ENCODE measurements at regions not wholly inside any gene's neighbourhood (a gene's known extent, or its start where the extent isn't known, plus 50 kb on each side); places are given as distances from the start of the nearest gene placed in this dataset.

DNA sequence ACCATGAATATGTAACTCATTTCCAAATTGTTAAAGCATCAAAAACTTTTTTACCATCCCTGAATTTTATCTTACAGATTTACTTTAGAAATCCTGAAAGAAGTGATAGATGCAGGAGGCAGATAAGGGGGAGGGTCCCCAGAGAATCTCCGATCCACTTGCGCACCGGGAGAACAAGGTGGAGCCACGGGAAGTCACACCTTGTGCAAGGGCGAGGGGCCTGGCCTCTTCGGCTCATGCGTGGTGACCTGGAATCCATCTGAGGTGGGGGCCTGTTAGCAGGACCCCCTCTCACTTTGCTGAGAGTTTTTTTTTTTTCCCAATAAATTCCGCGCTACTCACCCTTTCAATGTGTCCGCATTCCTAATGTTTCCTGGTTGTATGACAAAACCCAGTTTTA, 80.2 kb upstream of the CDKN3 start:
- DNase-seq = no peak

DNA sequence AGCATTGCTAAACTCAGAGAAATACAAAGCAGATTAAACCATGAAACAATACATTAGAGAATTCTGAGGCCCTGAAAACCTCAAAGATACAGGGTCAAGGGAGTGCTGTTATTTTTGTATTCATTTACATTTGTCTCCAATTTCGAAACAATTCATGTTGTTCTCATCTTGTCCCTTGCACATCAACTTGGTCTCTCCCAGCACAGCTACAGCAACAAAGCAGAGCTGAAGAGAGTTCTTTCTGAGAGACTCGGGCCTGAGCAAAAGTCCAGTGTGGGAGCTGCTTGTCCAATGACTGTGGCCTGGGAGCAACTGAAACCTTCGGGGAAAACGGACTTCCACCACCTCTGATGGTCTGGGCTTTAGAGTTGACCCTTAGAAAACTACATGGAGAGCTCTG, 79.4 kb upstream of the CDKN3 start:
- DNase-seq = no peak

DNA sequence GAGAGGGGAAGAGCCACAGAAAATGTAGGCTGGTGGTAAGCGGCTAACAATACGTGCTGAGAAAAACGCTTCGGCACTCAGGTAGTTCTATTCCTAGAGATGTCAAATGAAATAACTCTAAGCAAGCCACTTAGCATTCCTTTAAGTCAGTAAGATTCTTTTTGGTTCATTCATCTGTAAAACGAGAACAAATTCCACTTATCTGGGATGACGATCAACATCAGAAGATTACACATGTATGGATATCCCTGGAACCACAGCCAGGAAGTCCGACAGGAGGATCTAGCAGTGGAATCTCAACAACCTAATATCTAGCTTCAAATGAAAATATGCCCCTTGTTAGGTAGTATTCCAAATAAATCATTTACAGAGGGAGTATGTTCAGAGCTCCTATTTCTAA, 74.6 kb upstream of the CDKN3 start:
- no peak for DNase-seq

DNA sequence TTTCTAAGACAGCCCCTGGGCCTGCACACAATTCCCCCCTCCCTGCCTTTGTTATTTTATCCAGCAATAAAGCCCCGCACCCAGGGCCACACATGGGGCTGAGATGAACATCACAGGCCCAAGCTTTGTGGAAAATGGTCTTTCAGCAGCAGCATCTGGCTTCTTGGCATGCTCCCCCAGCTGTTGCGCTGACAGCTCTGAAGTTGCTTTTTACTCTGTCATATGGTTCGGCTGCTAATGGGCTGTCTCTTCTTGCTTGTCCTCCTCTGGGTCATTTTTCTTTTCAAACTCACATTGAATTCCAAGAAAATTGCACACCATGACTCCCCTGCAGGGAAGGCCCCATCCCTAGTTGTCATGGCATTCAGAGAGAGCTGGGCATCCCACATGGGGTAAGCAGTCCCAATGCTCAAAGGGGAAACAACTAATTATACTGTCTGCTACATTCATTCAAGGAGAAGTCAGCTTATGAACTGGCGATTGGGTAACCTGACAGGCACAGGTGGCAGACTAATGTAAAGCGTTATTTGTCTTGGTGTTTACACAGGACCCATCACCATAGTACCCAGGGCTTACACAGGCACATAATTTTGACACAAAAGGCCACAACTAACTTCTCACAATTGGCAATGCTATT, 74.0 kb upstream of the CDKN3 start:
- peak; percentile 47 for DNase-seq

DNA sequence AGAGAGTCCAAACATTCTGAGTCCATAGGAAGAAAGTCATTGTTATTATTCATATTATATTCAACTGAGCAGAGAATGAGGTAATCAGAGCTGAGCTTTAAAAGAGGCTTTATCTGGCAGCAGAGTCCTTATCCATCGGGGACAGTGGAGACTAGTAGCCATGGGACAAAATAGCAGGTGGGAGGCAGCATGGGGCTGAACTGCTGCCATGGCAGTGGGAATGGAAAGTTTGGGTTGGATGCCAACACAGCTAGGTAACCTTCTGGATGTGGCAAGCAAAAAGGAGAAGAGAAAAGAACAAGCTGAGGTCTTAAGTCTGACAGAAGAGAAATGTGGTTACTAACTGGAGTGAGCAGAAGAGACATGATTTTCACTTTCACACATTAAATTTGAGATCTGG, 71.0 kb upstream of the CDKN3 start:
- DNase-seq = no peak

DNA sequence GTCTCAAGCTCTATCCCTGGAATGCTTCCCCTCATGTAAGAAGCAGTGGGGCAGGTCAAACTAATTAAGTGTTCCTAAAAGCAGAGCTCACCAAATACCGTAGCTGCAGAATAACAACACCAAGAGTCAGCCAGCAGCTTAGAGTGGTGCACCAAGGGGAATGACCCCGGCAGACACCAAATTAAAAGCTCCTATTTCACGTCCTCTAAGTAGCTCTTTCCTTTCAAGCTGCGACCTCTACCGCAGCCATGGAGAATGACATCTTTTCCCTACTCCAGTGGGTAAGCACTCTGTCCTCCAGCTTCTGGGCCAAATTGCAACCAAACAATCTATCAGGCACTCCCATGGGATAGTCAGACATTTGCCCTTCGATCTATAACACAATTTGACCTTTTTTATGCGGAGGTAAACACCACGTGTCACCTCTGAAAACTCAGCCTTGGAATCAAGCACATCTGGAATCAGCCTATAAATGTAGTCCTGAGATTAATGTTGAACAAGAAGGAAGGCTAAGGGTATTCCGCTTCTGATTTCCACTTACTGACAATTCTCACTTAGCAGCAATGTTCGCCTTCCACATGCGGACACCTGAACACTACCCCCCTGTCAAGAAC, 67.6 kb upstream of the CDKN3 start:
- peak; percentile 7 for DNase-seq

DNA sequence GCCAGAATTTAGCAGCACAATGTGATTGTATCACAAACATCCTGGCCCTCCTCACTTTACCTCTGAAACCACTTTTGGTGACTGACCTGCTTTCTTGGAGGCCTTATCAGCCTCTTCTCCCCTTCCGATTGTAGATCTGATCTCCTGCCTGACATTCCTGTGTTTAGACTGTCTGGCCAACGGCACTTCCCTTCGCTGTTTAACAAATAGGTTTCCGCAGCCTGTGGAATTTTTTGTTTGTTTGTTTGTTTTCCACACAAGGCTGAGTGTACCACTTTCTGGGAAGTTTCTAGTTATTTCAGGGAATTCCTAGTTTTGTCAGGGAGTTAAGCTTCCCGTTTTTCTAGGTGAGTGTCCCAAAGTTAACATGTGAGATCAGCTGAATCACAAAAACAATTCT, 65.9 kb upstream of the CDKN3 start:
- no peak for DNase-seq

DNA sequence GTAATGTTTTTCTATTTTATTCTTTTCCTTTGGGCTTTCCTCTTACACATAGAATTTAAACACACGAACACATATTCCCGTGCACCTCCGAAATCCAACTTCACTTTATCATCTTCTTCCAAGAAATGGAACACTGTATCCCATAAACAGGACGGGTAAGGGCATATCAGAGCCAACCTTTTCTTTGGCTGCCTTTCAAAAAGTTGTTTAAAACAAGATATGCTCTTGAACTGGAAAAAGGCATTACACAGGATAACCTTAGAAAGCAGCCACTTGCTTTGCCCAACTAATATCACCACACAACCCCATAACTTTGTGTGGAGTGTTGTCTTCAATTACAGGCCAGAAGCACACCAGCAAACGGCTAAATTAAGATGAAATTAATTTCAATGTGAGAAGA, 65.3 kb upstream of the CDKN3 start:
- DNase-seq = no peak

DNA sequence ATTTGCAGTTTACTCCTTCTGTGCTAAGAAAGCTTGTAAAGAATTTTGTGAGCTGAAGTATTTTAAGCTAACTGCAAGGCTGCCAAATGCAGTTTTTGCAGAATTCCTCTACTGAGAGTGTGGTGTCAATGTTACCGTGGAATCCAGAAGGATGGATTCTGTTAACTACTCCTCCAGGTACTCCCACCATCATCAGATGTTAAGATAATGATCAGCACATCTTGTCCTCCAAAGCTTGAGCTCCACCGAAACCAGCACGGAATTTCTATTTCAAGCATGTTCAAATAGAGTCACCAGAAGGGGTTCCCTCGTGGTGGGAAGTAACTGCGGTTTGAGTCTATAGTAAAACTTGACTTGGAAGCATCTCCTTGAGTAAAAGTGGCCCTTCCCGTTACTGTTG, 64.3 kb upstream of the CDKN3 start:
- DNase-seq = no peak

DNA sequence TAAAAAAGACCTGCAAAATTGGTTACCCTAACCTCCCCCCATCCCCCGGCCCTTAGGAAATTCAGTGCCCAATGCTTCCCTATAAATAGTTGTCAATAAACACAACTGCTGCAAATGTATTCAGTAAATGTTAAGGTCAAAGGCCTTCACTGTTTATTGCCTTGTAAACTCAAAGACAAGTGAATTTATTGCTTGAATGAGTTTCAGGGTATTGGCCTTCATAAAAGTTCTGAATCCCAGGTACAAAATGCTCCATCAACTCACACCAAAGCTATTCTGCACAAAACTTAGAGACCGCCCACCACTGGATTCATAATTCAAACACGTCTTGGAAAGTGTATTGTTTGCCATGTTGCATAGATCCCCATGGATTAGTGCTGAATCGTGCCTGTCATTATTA, 63.3 kb upstream of the CDKN3 start:
- DNase-seq = no peak

DNA sequence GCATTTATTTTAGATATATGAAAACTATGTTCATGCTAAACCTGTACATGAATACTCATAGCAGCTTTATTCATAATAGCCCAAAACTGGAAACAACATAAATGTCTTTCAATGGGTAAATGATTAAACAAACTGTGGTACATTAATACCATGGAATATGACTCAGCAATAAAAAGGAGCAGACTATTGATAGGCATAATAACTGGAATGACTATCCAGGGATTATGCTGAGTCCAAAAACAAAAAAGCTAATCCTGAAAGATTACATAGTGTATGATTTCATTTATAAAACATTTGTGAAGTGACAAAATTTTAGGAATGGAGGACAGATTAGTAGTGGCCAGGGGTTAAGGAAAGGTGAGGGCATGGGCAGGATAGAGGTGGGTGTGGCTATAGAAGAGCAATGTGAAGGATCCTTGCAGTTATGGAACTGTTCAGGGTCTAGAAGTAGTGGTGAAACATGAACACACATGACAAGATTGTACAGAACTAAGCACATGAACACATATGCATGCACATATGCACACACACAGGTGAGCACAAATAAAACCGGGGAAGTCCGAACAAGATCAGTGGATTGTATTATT, 61.1 kb upstream of the CDKN3 start:
- no peak for DNase-seq

DNA sequence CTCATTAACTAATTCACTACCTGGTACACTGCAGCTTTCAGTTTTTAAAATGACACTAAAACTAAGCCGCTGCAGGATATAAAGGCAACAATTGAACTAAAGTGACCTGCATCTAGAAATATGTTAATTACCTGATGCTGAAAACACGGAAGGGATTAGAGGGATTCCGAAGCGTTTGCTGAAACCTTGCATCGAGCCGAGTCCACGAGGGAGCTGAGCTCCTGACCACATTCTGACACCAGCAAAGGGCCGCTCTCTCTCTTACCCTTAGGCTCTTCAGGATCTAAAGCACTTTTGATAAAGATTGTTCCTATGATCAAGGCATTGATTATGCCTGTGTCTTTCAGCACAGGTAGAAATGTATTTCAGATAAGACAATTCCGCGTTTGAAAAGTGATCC, 59.5 kb upstream of the CDKN3 start:
- no peak for DNase-seq

DNA sequence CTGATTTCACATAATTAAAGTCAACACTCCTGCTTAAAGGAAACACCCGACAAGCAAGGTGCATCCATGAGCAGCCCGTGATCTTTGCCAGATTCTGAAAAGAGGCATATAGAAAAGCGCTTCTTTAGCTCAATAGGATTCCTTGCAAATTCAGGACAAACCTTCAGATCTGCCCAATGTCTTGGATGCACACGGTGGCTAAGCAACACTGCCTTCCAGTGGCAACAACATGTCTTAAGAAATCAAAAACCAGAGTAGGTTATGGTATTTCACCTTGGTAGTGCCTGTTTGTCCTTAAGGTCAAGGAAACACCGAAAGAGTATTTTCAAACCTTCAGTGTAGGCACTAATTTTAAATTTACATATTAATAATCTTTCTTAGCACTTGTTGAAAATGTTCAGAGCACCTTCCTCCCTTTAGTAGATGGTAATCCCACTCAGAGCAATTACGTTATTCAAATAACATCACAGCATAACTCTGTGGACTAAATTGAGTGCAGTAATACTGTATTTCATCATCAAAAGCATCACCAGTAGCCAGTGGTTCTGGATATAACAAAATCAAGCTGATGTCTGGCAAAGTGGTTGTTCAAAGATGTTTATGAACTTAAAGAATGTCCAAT, 58.0 kb upstream of the CDKN3 start:
- DNase-seq = peak; percentile 54

DNA sequence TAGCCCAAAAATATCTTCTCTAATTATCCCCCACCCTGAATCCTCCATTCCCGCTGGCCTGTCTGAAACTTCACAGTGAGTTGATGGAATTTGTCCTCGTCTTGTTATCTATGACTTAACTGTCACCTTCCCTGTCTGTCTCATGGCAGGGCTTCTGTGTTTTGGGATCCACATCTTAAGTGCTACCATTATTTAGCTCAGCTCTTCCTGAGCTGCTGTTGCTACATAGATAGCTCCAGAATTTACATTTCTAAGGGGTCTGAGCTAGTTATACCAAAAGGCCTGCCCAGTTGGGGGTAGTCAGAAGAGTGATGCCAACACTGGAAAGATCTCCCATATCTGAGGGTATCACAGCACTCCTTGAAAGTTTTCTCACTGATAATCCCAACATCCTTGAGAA, 57.0 kb upstream of the CDKN3 start:
- no peak for DNase-seq

DNA sequence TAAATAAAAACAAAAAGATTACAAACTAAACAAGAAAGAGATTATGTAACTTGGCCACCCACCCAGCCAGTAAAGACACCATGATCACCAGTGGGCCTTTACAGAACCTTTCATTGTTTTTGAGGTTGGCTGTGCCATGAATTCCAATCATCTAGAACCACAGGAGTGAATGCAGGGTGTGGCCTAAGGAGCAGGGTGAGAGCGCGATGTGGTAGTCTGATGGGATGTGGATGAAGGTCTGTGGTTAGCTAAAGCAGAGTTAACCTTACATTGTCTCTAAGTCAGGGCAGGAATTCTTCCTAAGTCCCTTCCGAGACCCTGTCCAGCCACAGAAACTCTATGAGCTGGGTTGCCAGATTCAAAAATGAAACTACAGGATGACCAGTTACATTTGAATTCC, 54.0 kb upstream of the CDKN3 start:
- DNase-seq = no peak

DNA sequence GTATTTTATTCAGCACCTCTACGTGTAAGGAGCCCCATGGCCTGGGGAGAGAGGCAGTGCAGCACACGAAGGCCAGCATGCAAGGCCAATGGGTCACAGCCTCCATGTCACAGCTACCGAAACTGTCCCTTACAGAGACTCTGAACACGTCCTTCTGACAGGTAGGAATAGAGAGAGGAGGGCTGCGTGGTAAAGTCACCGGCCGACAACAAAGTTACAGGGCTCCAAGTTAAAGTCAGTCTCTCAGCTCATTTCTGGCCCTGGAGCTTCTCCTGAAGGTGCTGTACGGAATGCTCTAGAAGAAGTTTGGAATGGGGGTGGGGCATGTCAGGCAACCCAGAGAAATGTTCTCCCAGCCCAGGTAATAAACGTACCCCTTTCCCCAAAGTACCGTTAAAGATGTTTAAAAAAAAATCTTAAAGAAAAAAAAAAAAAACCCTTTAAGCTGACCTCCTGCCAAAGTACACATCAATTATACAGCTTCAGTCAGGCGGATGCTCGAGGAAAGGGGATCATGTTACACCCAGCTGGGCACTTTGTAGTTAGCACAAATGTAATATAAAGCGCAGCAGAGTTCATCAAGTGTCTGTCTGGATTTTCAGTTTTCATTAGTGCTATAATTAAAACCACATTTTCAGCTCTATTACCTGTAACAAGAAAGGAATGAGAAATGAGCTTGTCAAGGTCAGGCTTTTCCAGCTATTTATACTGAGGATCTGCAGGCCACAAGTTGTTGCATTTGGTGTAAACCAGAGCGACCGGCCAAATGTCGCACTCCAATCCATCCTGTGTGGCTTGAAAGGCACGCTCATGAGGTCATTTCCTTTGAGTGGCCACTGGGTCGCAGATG, 53.3 kb upstream of the CDKN3 start:
- DNase-seq = peak; percentile 83

DNA sequence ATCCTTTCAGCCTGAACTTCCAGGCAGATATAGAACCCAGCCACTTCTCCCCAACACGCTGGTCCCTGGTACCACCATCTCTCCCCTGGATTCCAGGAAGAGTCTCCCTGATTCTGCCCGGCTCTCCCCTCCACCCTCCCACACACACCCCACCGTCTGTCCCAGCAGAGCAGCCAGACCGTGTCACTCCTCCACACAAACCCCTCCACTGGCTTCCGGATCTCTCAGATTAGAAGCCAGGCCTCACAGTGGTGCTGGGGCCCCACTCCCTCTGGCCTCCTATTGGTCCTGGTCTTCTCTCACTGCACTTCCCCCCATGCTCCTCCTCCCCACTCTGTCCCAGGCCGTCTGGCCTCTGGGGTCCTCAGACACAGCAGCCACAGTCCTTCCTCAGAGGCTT, 52.4 kb upstream of the CDKN3 start:
- no peak for DNase-seq

DNA sequence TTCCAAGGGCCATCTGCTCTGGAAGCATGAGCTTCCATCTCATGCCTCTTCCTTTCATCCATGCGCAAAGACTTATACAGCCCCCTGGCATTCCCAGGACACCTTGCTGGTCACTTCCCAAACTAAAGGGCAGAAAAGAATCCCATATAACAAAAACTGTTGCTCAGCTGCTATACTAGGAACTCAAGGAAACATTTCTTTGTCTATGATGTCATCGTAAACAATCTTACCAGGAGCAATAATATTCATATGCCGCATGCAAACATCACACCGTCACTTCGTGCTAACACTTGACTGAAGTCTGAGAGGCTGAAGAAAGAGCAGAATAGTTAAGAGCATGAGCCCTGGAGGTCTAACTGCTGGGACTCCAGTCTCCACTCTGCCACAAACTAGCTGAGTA, 50.5 kb upstream of the CDKN3 start:
- no peak for DNase-seq

Data from NCI-H446 treated with DMSO at 0.1 percent for 48 hours (cell line).